GM08714 (cell line): ENCODE measurements at regions not wholly inside any gene's neighbourhood (a gene's known extent, or its start where the extent isn't known, plus 50 kb on each side); places are given as distances from the start of the nearest gene placed in this dataset.

Experiments
- H3K4me3 ChIP-seq: fragments of 200-500 bp; sonication (Bioruptor generic); 2 replicates; pipeline ENCODE4 v1.5.1; 2014; ENCODE audit warnings: mild to moderate bottlenecking, low read length, inconsistent platforms
- ZNF274 ChIP-seq: IDR thresholded peaks from 2 replicates; pipeline ENCODE4 v1.6.1; 2012; ENCODE audit warnings: mild to moderate bottlenecking, low read depth, low read length

GRCh38 chr1:106458866-106459265 lies 597.6 kb upstream of the PRMT6 start:
- TF ChIP-seq ZNF274, result no peak

GRCh38 chr1:106459418-106459817 lies 597.1 kb upstream of the PRMT6 start:
- no peak overlapping the region for H3K4me3 ChIP-seq
- no peak for TF ChIP-seq ZNF274

More at GRCh38 chr1:106458866-106459265, 597.6 kb upstream of the PRMT6 start:
- no peak overlapping the region for H3K4me3 ChIP-seq

DNA sequence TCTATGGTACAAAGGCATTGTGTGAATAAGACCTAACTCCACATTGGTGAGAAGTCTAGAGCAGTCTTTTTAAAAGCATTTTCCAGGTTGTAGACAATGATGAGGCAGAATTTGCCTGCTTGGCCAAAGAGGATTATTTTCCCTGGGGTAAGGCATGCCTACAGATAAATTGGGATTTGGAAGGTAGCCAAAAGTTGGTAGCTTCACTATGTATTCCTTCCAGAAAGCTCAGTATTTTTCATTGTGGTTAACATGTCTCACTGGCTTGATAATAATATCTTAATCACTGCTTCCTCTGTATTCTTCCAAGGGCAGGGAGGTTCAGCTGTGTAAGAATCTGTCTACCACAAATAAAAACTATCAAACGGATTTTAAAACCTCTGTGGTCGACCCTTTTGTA lies 590.8 kb upstream of the PRMT6 start:
- no peak for TF ChIP-seq ZNF274
- H3K4me3 ChIP-seq, result no peak overlapping the region

DNA sequence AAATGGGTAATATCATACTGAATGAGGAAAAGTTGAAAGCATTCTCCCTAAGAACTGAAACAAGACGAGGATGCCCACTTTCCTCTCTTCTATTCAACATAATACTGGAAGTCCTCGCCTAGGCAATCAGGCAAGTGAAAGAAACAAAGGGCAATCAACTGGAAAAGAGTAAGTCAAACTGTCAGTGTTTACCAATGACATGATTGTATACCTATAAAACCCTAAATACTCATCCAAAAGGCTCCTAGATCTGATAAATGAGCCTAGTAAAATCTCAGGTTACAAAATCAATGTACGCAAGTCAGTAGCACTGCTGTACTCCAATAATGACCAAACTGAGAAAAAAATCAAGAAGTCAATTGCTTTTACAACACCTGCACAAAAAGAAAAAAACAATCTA lies 575.8 kb upstream of the PRMT6 start:
- H3K4me3 ChIP-seq, result no peak overlapping the region
- TF ChIP-seq ZNF274, result no peak

GRCh38 chr1:106492880-106493279 lies 563.6 kb upstream of the PRMT6 start:
- TF ChIP-seq ZNF274, result no peak
- H3K4me3 ChIP-seq, result no peak overlapping the region

GRCh38 chr1:106494646-106495045 lies 561.8 kb upstream of the PRMT6 start:
- no peak for TF ChIP-seq ZNF274
- no peak overlapping the region for H3K4me3 ChIP-seq

DNA sequence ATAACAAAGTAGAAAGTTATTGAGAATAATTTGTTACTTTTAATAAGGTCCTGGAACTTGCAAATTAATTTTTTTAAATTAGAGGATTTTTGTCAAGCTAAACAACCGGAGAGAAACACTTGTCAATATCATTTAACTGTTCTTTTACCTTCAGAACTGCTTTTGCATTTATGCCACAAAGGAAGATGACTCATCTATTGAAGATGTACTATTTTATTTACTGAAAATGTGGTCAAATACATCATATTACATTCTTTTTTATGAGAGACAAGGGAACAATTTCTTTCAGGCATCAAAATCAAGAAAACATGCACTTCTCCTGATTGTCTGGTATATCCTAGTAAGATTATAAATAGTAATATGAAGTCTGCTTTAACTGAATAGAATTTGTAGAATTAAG lies 558.2 kb upstream of the PRMT6 start:
- TF ChIP-seq ZNF274, result no peak
- no peak overlapping the region for H3K4me3 ChIP-seq

DNA sequence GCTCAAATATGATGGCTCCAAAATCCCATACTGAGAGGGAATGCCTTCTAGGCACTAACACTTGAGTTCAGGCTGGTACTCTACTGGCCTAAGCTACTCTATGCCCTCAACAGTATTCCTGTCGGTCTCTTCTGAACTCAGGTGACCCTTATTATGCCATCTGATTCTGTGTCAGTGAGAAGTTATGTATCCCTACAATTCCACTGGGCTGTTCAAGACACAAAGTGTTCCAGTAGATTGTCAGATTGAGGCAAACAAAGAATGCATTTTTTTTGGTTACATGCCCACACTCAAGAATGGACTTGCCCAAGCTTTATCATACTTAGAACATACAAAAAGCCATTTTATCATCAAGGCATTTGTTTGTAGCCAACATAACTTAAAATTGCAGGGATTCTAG lies 553.8 kb upstream of the PRMT6 start:
- no peak for TF ChIP-seq ZNF274
- no peak overlapping the region for H3K4me3 ChIP-seq

GRCh38 chr1:106515375-106515774 lies 541.1 kb upstream of the PRMT6 start:
- TF ChIP-seq ZNF274, result no peak
- H3K4me3 ChIP-seq, result no peak overlapping the region

DNA sequence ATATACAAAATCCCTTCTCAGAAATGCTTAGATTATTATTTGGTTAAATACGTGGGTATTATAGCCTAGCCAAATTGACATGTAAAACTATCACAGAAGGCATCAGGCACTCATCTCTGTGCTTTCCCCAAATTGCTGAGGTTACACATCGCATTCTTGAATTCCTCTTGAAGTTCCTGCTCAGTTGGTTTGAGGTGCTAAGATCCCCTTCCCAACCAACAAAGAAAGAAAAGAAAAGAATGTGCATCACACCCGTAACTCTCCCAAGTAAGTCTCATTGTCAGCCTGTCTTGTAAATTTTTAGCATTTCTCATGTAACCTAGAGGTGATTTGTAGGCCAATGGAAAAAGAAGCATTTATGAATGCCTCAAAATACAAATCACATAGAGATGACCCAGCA lies 539.2 kb upstream of the PRMT6 start:
- H3K4me3 ChIP-seq, result no peak overlapping the region
- no peak for TF ChIP-seq ZNF274

- no peak overlapping the region for H3K4me3 ChIP-seq
These were observed 533.0 kb upstream of the PRMT6 start for GRCh38 chr1:106523497-106523896.

GRCh38 chr1:106524631-106525030 lies 531.8 kb upstream of the PRMT6 start:
- no peak overlapping the region for H3K4me3 ChIP-seq
- TF ChIP-seq ZNF274, result no peak

More at GRCh38 chr1:106523497-106523896, 533.0 kb upstream of the PRMT6 start:
- TF ChIP-seq ZNF274, result no peak

DNA sequence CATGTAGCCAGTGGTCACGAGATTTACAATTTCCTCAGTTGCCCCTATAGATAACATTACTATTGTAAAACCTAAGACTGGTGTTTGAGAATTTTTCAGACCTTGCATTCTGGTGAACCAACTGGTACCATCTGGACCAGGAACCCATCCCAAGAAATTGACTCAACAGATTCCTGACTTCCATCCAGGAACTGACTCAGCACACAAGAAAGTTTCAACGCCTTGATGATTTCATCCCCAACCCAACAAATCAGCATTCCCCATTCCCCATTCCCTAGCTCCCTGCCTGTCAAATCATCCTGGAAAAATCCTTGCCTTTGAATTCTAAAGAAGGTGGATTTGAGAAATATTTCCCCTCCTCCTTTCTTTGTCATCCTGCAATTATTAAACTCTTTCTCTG lies 529.8 kb upstream of the PRMT6 start:
- no peak overlapping the region for H3K4me3 ChIP-seq
- TF ChIP-seq ZNF274, result no peak

DNA sequence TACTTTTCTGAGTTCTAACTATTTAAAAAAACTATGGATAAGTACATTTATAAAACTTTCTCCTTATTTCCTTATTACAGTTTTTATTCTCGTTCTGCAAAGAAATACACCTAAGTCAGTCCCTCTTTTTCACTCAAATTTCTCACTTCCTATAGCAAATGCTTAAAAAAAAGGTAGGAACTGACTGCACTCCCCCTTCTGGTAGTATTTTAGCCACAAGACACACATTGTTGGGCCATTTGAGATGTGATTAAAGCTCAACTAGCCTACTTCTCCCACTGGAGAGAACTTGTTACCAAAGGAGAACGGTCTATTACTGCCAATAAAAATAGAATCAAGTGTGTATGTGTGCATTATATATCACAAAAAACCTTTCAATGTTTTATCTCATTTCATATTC lies 521.9 kb upstream of the PRMT6 start:
- TF ChIP-seq ZNF274, result no peak
- H3K4me3 ChIP-seq, result no peak overlapping the region

DNA sequence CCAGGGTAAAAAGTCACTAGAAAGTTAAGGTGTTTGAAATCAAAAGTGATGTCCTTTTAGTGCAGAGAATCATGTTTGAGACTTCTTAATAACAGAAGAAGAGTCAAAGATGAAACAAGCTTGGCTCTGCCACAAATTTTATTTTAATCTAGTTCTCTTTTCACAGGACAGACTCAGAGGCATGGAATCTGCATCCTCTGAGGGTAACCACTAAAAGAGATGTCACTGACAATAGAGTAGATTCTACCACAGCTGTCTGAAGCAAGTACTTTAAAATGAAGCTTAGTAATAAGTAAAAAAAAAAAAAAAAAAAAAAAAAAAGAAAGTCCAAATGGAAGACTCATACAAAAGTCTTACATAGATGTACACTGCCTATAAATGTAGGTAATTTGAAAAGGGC lies 519.7 kb upstream of the PRMT6 start:
- TF ChIP-seq ZNF274, result no peak
- H3K4me3 ChIP-seq, result no peak overlapping the region

- TF ChIP-seq ZNF274, result no peak
These were observed 507.7 kb upstream of the PRMT6 start for GRCh38 chr1:106548726-106549125.

DNA sequence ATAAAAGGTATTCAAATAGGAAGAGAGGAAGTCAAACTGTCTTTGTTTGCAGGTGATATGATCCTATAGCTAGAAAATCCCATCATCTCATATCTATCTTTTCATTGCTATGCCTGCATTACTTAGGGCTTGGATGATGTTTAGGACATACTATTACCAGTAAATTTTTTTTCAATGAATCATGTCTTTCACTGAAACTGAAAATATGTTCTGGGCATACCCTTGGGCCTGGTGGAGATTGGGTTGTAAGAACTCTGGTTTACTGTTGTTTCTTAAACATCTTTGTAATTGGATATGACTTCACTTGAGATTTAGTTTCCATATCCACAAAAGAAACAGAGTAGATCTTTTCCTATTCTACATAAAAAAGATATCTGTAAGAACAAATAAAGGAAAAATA lies 502.2 kb upstream of the PRMT6 start:
- no peak overlapping the region for H3K4me3 ChIP-seq
- TF ChIP-seq ZNF274, result no peak

More at GRCh38 chr1:106548726-106549125, 507.7 kb upstream of the PRMT6 start:
- no peak overlapping the region for H3K4me3 ChIP-seq

GRCh38 chr1:106555571-106555970 lies 500.9 kb upstream of the PRMT6 start:
- H3K4me3 ChIP-seq, result no peak overlapping the region
- TF ChIP-seq ZNF274, result no peak
